ENCODE measurements at regions not wholly inside any gene's neighbourhood (a gene's known extent, or its start where the extent isn't known, plus 50 kb on each side); places are given as distances from the start of the nearest gene placed in this dataset.
"Not testable (repeated sequence)": the region's sequence is repeated elsewhere in the genome, so short reads cannot be mapped to it uniquely, and the experiment has no call there.

GRCh38 chr14:34300330-34300729 lies 161.7 kb downstream of the SPTSSA start:
- no peak for DNase-seq (ENCODE audit: low spot score)

DNA sequence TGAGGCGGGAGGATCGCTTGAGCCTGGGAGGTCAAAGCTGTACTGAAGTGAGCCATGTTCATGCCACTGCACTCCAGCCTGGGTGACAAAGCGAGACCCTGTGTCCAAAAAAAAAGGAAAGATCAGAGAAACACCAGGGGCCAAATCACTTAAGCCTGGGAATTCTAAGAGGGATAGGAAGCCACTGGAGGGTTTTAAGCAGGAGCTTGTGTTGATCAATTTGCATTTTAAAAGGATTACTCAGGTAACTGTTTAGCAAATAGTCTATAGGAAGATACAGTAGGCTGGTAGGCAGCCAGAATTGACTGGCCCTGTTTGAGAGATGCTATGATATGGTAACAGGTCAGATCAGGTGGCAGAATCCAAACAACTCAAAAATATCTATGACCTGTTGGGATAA lies 162.7 kb downstream of the SPTSSA start:
- no peak for DNase-seq (ENCODE audit: low spot score)

GRCh38 chr14:34297786-34298520 lies 164.1 kb downstream of the SPTSSA start:
- no peak for DNase-seq (ENCODE audit: low spot score)

GRCh38 chr14:34283590-34283989 lies 178.4 kb downstream of the SPTSSA start:
- no peak for DNase-seq (ENCODE audit: low spot score)

DNA sequence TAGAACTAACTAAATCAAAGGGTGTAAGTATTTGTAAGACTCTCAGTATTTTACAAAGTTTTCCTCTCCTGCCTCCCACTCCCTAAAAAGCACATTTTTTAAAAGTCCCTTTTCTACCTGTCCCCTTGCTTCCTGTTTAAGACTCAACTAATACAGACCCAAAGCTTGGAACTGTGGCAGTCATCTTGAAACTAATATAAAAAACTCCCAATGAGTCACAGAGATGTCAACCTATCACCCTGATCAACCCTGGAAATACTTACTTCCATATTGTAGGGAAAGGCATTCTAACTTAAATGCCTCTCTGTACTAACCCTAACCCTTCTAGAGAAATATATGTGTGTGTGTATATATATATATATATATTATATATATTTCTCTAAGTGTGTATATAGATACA lies 184.8 kb downstream of the SPTSSA start:
- no peak for DNase-seq (ENCODE audit: low spot score)

GRCh38 chr14:34275530-34275929 lies 186.5 kb downstream of the SPTSSA start:
- no peak for DNase-seq (ENCODE audit: low spot score)

DNA sequence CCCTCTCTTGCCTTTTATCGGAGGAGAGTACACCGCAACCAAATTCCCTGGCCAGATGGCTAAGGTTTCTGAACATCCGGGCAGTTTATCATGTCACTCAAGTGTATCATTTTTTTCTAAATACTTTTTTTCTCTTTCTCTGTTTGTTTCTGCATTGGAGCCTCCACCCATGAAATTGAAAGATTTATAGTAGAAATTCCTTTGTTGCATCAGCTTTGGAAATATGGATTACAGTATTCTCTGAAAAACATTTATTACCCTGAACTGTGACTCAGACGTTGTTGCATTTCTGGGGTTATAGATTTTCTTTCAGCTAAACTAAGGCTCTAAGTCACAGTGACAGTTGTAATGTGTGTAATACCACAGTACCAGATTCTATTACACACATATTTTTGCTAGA lies 187.0 kb downstream of the SPTSSA start:
- no peak for DNase-seq (ENCODE audit: low spot score)

DNA sequence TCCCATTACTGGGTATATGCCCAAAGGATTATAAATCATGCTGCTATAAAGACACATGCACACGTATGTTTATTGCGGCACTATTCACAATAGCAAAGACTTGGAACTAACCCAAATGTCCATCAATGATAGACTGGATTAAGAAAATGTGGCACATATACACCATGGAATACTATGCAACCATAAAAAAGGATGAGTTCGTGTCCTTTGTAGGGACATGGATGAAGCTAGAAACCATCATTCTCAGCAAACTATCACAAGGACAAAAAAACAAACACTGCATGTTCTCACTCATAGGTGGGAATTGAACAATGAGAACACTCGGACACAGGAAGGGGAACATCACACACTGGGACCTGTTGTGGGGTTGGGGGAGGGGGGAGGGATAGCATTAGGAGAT lies 188.3 kb downstream of the SPTSSA start:
- not testable (repeated sequence) for DNase-seq (ENCODE audit: low spot score)

- no peak for DNase-seq (ENCODE audit: low spot score)
Measured at GRCh38 chr14:34270361-34270760, 191.7 kb downstream of the SPTSSA start.

- DNase-seq (ENCODE audit: low spot score) = no peak
Measured at GRCh38 chr14:34266344-34266743, 195.7 kb downstream of the SPTSSA start.

GRCh38 chr14:34262127-34262910 lies 199.7 kb downstream of the SPTSSA start:
- DNase-seq (ENCODE audit: low spot score) = peak; percentile 81

DNA sequence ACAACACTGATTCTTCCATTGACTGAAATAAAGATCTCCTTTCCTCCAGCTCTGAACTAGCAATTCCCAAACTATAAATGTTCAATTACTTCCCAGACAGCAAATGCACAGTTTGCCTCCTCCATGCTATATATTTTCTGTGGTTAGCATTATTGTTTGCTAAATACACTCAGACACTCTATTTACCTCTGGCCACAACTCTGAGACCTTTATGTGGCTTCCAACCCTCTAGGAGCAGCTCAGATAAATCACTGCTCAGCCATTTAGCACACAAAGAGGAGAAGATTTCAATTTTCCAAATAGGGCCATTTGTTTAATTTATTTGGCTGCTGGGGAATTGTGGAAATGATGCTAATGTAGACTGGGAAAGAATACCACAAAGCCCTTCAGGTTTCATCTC lies 202.0 kb downstream of the SPTSSA start:
- no peak for DNase-seq (ENCODE audit: low spot score)

GRCh38 chr14:34258318-34258717 lies 203.7 kb downstream of the SPTSSA start:
- DNase-seq (ENCODE audit: low spot score) = no peak

GRCh38 chr14:34257505-34257904 lies 204.5 kb downstream of the SPTSSA start:
- DNase-seq (ENCODE audit: low spot score) = no peak

- no peak for DNase-seq (ENCODE audit: low spot score)
Measured at GRCh38 chr14:34256223-34256622, 205.8 kb downstream of the SPTSSA start.

- no peak for DNase-seq (ENCODE audit: low spot score)
Measured at GRCh38 chr14:34254571-34254970, 207.5 kb downstream of the SPTSSA start.

- no peak for DNase-seq (ENCODE audit: low spot score)
Measured at GRCh38 chr14:34254031-34254430, 208.0 kb downstream of the SPTSSA start.

GRCh38 chr14:34252227-34252626 lies 209.8 kb downstream of the SPTSSA start:
- no peak for DNase-seq (ENCODE audit: low spot score)

DNA sequence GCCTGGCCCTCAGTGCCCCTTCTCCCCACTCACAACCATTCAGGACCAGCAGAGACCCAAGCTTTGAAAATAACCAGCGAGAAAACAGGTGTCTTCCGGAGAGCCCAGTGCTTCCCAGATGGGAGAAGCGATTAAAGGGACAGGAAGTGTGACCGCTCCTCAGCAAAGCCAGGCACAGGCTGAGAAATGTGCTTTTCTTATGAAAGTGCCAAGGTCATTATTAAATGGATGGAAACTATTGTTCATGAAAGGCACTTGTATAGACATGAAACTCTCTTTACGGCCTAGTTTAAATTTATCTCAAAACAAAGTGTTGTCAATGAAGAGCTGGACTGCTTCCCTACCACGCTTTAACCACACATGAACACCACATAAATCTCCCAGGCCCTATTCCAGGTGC lies 210.4 kb downstream of the SPTSSA start:
- DNase-seq (ENCODE audit: low spot score) = no peak

DNA sequence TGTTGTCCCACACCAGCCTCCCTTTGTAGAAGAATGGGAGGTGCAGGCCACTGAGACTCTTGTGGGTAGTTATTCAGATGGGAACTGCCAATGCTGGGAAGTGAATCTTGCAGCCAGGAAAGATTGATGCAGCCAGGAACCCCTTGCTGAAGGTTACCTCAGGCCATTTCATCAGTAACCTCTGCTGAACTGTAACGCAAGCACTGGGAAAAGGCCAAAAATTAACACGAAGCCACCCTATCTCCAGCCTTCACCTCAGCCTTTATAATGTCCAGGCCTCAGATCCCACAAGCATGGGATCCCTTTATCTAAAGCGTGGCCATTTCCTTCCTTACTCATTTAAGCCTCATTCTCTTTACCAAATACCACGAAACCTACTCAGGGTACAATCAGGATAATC lies 211.1 kb downstream of the SPTSSA start:
- no peak for DNase-seq (ENCODE audit: low spot score)

DNA sequence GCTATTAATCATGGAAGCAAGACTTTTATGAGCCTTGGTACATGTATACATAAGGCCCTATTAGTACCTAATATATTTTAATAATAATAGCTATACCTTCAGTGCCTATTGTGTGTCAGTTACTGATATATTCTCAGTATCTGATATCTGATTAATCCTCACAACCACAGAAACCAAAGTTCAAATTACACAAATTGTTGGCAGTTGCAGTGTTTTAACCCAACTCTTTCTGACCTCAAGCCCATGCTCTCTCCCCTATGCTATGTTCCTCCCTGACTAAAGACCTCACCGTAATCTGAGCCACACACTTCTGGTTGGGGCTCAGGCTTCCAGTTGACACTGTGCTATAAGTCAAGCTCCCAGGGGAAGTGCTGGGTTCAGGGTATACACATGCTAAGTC lies 214.4 kb downstream of the SPTSSA start:
- DNase-seq (ENCODE audit: low spot score) = no peak

GRCh38 chr14:34246206-34246605 lies 215.8 kb downstream of the SPTSSA start:
- DNase-seq (ENCODE audit: low spot score) = no peak

- no peak for DNase-seq (ENCODE audit: low spot score)
Measured at GRCh38 chr14:34243401-34243800, 218.6 kb downstream of the SPTSSA start.

DNA sequence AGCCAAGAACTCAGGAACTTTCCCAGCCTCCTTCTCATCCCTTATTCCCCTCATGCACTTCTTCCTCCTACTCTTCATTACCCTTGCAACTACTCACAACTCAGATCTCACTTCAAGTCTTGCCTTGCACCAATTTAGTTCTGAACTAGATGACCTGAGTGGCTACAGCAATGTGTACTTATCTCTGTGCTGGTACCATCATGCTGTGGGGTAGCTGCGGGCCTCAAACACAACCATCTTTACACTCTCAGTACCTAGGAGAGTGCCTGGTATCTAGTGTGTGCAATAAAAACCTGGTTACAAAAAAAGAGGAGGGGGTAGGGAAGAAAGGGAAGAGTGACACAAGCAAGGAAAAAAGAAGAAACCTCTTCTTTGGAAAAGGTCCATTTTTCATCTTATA lies 219.0 kb downstream of the SPTSSA start:
- DNase-seq (ENCODE audit: low spot score) = no peak

Data from putamen (tissue), 1 donor.